Parathyroid adenoma (tissue), 2 donors: ENCODE measurements at regions not wholly inside any gene's neighbourhood (a gene's known extent, or its start where the extent isn't known, plus 50 kb on each side); places are given as distances from the start of the nearest gene placed in this dataset.

ENCODE experiments used
- H2AFZ ChIP-seq: fragments of 300-600 bp; sonication (generic); one replicate; pipeline ENCODE4 v1.7.0; 2017; ENCODE audit warnings: antibody characterized with exemption, mild to moderate bottlenecking
- H3K27ac ChIP-seq: fragments of 300-600 bp; sonication (generic); one replicate; pipeline ENCODE4 v1.7.0; 2017
- H3K27me3 ChIP-seq: fragments of 300-600 bp; sonication (generic); one replicate; pipeline ENCODE4 v1.7.0; 2017; ENCODE audit warnings: low read length; ENCODE audit not compliant: control insufficient read depth, insufficient read depth
- H3K36me3 ChIP-seq: fragments of 300-600 bp; sonication (generic); one replicate; pipeline ENCODE4 v1.7.0; 2017; ENCODE audit warnings: low read length; ENCODE audit not compliant: control insufficient read depth, insufficient read depth
- H3K4me1 ChIP-seq: fragments of 300-600 bp; sonication (generic); one replicate; pipeline ENCODE4 v1.7.0; 2017; ENCODE audit warnings: control low read depth
- H3K4me2 ChIP-seq: fragments of 300-600 bp; sonication (generic); one replicate; pipeline ENCODE4 v1.7.0; 2017; ENCODE audit warnings: low read length
- H3K4me3 ChIP-seq: fragments of 300-600 bp; sonication (generic); one replicate; pipeline ENCODE4 v1.7.0; 2017; ENCODE audit warnings: low read depth, low read length
- H3K79me2 ChIP-seq: fragments of 300-600 bp; sonication (generic); one replicate; pipeline ENCODE4 v1.7.0; 2017; ENCODE audit warnings: control low read depth
- H3K9ac ChIP-seq: fragments of 300-600 bp; sonication (generic); one replicate; pipeline ENCODE4 v1.7.0; 2017; ENCODE audit warnings: mild to moderate bottlenecking
- H3K9me3 ChIP-seq: fragments of 300-600 bp; sonication (generic); one replicate; pipeline ENCODE4 v1.7.0; 2017; ENCODE audit warnings: low read length; ENCODE audit not compliant: control insufficient read depth
- TF ChIP-seq, protein P1 (sequence below): fragments of 300-600 bp; sonication (generic); IDR thresholded peaks from one replicate; pipeline ENCODE4 v1.7.0; 2017; ENCODE audit warnings: antibody characterized with exemption, mild to moderate bottlenecking
- donor health status: primary hyperparathyroidism.

DNA sequence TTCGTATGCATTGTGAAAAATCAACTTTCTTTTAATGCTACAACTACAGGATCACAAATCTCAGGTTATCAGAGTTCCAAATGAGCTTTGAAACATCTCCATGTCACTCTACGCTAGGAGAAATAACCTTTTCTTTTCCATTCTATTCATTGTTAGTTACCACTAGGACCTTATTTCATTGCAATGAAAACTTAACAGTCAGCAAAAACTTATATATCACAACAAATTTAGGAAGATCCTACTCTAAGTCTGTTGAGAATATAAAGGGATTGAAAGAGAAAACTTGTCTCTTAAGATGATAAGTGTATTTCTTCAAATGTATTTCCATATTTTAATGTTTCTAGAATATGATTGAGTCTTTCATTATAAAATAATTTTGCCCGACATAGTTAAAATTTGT is 539.1 kb downstream of the TMTC2 start:
- H3K79me2 ChIP-seq: no peaks in the 10 kb centered on the region
- H3K9ac ChIP-seq: no peak overlapping the region
- no peaks in the 10 kb centered on the region for H3K9me3 ChIP-seq
- H3K4me2 ChIP-seq: no peak overlapping the region
- no peak overlapping the region for H3K27ac ChIP-seq
- no peak overlapping the region for H2AFZ ChIP-seq
- no peaks in the 10 kb centered on the region for H3K27me3 ChIP-seq
- no peaks in the 10 kb centered on the region for H3K4me1 ChIP-seq
- H3K4me3 ChIP-seq: no peak overlapping the region
- H3K36me3 ChIP-seq: no peaks in the 10 kb centered on the region
- TF ChIP-seq, protein P1, sequence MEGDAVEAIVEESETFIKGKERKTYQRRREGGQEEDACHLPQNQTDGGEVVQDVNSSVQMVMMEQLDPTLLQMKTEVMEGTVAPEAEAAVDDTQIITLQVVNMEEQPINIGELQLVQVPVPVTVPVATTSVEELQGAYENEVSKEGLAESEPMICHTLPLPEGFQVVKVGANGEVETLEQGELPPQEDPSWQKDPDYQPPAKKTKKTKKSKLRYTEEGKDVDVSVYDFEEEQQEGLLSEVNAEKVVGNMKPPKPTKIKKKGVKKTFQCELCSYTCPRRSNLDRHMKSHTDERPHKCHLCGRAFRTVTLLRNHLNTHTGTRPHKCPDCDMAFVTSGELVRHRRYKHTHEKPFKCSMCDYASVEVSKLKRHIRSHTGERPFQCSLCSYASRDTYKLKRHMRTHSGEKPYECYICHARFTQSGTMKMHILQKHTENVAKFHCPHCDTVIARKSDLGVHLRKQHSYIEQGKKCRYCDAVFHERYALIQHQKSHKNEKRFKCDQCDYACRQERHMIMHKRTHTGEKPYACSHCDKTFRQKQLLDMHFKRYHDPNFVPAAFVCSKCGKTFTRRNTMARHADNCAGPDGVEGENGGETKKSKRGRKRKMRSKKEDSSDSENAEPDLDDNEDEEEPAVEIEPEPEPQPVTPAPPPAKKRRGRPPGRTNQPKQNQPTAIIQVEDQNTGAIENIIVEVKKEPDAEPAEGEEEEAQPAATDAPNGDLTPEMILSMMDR: no peak

GRCh38 chr12:83224012-83224411 is 537.3 kb downstream of the TMTC2 start:
- Histone ChIP-seq H3K4me3 (no peak overlapping the region), H3K27ac (no peak overlapping the region), H3K4me2 (no peak overlapping the region), H2AFZ (no peak overlapping the region), H3K27me3 (no peaks in the 10 kb centered on the region), H3K36me3 (no peaks in the 10 kb centered on the region), H3K4me1 (no peaks in the 10 kb centered on the region), H3K79me2 (no peaks in the 10 kb centered on the region), H3K9ac (no peak overlapping the region), H3K9me3 (no peaks in the 10 kb centered on the region)
- TF ChIP-seq, protein P1: no peak

DNA sequence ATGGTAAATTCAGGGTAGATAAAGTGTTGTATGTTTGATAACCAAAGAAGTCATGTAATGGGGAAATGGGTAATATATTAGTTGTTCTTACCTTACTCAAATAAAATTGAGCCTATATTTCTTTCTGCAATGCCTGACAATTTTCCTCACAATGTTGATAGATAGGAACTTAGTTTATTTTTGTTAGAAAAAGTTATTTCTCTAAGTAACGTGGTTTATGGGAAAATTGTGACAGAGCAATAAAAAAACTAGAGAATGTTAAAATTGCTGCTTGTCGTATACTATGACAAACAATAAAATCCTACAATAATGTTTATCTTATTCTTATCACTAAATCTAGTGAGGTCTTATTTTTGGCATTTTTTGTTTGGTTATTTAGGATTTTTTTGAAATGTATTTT is 534.1 kb downstream of the TMTC2 start:
- Histone ChIP-seq H3K79me2 (no peaks in the 10 kb centered on the region), H3K4me2 (no peak overlapping the region)

GRCh38 chr12:83216230-83216629 is 529.5 kb downstream of the TMTC2 start:
- H3K9me3 ChIP-seq: no peaks in the 10 kb centered on the region
- H3K36me3 ChIP-seq: no peaks in the 10 kb centered on the region
- H3K79me2 ChIP-seq: no peaks in the 10 kb centered on the region
- H3K27ac ChIP-seq: no peak overlapping the region
- TF ChIP-seq, protein P1: no peak
- no peak overlapping the region for H3K4me2 ChIP-seq
- no peak overlapping the region for H3K9ac ChIP-seq
- H3K4me3 ChIP-seq: no peak overlapping the region
- H3K4me1 ChIP-seq: no peaks in the 10 kb centered on the region
- no peaks in the 10 kb centered on the region for H3K27me3 ChIP-seq
- H2AFZ ChIP-seq: no peak overlapping the region

More for the DNA sequence above, 534.1 kb downstream of the TMTC2 start:
- TF ChIP-seq, protein P1: no peak
- no peaks in the 10 kb centered on the region for H3K9me3 ChIP-seq
- H3K9ac ChIP-seq: no peak overlapping the region
- no peak overlapping the region for H2AFZ ChIP-seq
- H3K4me3 ChIP-seq: no peak overlapping the region
- no peaks in the 10 kb centered on the region for H3K27me3 ChIP-seq
- H3K27ac ChIP-seq: no peak overlapping the region
- H3K36me3 ChIP-seq: no peaks in the 10 kb centered on the region
- no peaks in the 10 kb centered on the region for H3K4me1 ChIP-seq

GRCh38 chr12:83214185-83214584 is 527.5 kb downstream of the TMTC2 start:
- Histone ChIP-seq H3K4me2 (no peak overlapping the region), H3K4me1 (no peaks in the 10 kb centered on the region)
- TF ChIP-seq, protein P1: no peak

More at GRCh38 chr12:83214185-83214584, 527.5 kb downstream of the TMTC2 start:
- Histone ChIP-seq H3K27ac (no peak overlapping the region), H3K79me2 (no peaks in the 10 kb centered on the region), H3K9me3 (no peaks in the 10 kb centered on the region), H3K36me3 (no peaks in the 10 kb centered on the region), H3K27me3 (no peaks in the 10 kb centered on the region), H3K4me3 (no peak overlapping the region), H2AFZ (no peak overlapping the region), H3K9ac (no peak overlapping the region)
